HEK293T (cell line): ENCODE measurements at regions not wholly inside any gene's neighbourhood (a gene's known extent, or its start where the extent isn't known, plus 50 kb on each side); places are given as distances from the start of the nearest gene placed in this dataset.

Experiments
- ARNT ChIP-seq: fragments of 450-650 bp; IDR thresholded peaks from 2 replicates; pipeline ENCODE4 v1.6.1; 2017; ENCODE audit warnings: mild to moderate bottlenecking
- BHLHE40 ChIP-seq: fragments of 450-650 bp; IDR thresholded peaks from 2 replicates; pipeline ENCODE4 v1.6.1; 2016; ENCODE audit warnings: mild to moderate bottlenecking, moderate library complexity, borderline replicate concordance
- CTBP1 ChIP-seq: fragments of 450-650 bp; IDR thresholded peaks from 2 replicates; pipeline ENCODE4 v1.6.1; 2016; ENCODE audit warnings: borderline replicate concordance
- FOXK2 ChIP-seq: fragments of 450-650 bp; IDR thresholded peaks from 2 replicates; pipeline ENCODE4 v1.6.1; 2016; ENCODE audit warnings: mild to moderate bottlenecking
- L3MBTL2 ChIP-seq: fragments of 450-650 bp; conservative IDR thresholded peaks from 2 replicates; pipeline ENCODE4 v1.6.1; 2016; ENCODE audit warnings: mild to moderate bottlenecking
- SP1 ChIP-seq: fragments of 450-650 bp; IDR thresholded peaks from 2 replicates; pipeline ENCODE4 v1.6.1; 2017
- SUZ12 ChIP-seq: fragments of 450-650 bp; IDR thresholded peaks from 2 replicates; pipeline ENCODE4 v1.6.1; 2016; ENCODE audit warnings: mild to moderate bottlenecking
- TARDBP ChIP-seq: fragments of 450-650 bp; IDR thresholded peaks from 2 replicates; pipeline ENCODE4 v1.6.1; 2016
- ZNF384 ChIP-seq: fragments of 450-650 bp; IDR thresholded peaks from 2 replicates; pipeline ENCODE4 v1.6.1; 2016

DNA sequence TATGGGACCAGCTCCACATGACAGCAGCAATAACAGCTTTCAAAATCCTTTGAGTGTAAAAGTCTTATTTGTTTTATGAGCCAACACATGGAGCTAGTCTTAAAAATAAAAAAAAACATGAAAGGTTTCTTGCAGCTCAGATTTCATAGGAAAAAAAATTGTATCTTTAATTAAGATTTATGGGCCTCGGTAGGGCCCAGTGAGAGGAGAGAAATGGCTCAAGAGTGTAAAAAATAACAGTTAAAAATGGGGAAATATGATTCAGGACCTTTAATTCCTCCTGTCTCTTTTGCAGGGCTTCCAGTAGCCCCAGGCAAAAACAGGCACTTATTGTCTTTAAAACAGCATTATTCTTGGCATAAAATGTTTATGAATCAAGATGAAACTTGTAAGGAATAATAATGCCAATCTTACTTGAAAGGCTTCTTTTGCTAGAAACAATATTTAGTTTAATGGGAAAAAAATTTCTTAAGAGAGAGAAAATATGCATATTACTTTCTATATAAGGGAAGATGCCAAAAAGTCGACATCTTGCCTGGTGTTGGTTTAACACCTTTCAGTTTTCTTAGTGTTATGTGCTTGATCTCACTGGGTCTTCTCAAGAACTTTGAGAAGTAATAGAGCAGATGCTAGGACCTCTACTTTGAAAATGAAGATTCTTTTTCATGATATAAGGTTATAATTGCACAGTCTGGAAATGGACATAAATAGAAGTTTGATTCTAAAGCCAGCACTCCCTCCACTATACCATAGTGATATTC is 71.3 kb upstream of the SETBP1 start:
- no peak for TF ChIP-seq ZNF384
- TF ChIP-seq L3MBTL2, result no peak
- TF ChIP-seq SUZ12, result no peak
- TF ChIP-seq CTBP1, result no peak
- TF ChIP-seq FOXK2, result no peak
- TF ChIP-seq ARNT, result no peak
- no peak for TF ChIP-seq SP1
- TF ChIP-seq BHLHE40, result no peak
- no peak for TF ChIP-seq TARDBP
